Choroid plexus epithelial cell (primary cell): ENCODE measurements at regions not wholly inside any gene's neighbourhood (a gene's known extent, or its start where the extent isn't known, plus 50 kb on each side); places are given as distances from the start of the nearest gene placed in this dataset.

ENCODE experiments used
- DNase-seq: peaks from one replicate; pipeline ENCODE4 v3.0.0-alpha.2; 2010; ENCODE audit warnings: low read depth
- H3K4me3 ChIP-seq: 2 replicates; pipeline ENCODE4 v1.5.1; 2011; ENCODE audit warnings: low read depth, mild to moderate bottlenecking, control low read depth, low read length, moderate library complexity
- TF ChIP-seq, protein P1 (sequence below): conservative IDR thresholded peaks from 2 replicates; pipeline ENCODE4 v1.5.1; 2011; ENCODE audit warnings: low read depth, mild to moderate bottlenecking, control low read depth, inconsistent platforms, low read length, moderate library complexity

DNA sequence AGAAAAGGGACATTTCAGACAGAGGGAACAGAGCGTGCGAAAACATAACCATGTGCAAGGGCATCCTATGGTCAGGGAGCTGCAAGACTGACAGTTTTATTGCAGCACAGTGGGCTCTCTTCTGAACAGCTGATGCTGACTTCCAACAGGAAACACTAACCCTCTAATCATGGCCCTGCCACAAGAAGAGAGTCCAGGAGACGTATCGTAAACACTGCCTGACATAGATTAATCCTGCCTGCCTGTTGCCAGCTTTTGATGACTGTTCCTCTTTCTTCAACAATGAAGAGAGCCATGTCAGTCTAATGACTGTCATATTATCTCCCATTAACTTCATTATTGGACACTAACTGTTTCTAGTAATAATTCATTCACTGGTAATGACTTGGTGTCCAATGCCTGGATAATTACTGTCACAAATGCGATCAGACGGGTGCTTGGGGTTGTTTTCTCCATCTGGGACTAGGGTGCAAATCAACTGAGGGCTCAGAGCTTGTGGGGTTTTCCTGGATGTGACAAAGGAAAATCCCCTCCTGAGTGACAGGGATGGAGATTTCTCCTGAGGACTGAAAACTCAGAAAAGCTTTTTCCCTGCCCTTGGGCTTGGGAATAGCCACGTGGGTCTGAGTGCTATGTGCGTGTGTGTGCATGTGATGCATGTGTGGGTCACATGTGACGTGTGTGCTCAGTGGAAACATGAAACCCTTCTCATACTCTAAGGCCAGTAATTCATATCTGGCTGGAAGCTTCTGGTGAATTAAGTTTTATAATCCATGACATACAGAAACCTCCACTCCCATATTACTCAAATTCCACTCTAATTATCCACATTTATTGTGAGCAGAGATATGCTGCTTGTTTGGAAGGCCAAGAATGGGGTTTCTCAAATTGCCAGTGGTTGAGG lies 144.0 kb upstream of the PLXNA2 start:
- TF ChIP-seq, protein P1, sequence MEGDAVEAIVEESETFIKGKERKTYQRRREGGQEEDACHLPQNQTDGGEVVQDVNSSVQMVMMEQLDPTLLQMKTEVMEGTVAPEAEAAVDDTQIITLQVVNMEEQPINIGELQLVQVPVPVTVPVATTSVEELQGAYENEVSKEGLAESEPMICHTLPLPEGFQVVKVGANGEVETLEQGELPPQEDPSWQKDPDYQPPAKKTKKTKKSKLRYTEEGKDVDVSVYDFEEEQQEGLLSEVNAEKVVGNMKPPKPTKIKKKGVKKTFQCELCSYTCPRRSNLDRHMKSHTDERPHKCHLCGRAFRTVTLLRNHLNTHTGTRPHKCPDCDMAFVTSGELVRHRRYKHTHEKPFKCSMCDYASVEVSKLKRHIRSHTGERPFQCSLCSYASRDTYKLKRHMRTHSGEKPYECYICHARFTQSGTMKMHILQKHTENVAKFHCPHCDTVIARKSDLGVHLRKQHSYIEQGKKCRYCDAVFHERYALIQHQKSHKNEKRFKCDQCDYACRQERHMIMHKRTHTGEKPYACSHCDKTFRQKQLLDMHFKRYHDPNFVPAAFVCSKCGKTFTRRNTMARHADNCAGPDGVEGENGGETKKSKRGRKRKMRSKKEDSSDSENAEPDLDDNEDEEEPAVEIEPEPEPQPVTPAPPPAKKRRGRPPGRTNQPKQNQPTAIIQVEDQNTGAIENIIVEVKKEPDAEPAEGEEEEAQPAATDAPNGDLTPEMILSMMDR = no peak
- H3K4me3 ChIP-seq = no peak overlapping the region
- no peak for DNase-seq

GRCh38 chr1:208393416-208393815 lies 149.2 kb upstream of the PLXNA2 start:
- TF ChIP-seq, protein P1 = no peak
- H3K4me3 ChIP-seq = no peak overlapping the region
- no peak for DNase-seq

- DNase-seq = no peak
- H3K4me3 ChIP-seq = no peak overlapping the region
- TF ChIP-seq, protein P1 = no peak
These were observed 149.6 kb upstream of the PLXNA2 start for GRCh38 chr1:208393826-208394225.

DNA sequence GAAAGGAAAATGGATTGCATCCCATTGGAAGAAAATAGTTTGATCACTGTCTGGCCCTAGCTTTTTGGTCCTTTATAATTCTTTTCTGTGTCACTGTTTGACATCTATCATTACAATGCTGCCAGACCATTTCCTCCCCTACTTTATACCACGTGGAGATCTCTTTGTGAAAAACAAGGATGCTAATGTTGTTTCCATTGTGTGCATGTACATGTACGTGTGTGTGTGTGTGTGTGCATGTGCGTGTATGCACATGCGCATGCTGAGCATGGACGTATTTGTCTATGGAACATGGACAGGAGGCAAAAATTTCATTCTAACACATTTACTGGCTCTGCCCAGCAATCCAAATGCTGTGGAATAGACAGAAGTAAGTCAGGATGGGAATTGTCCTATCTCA lies 153.1 kb upstream of the PLXNA2 start:
- no peak overlapping the region for H3K4me3 ChIP-seq
- no peak for DNase-seq
- TF ChIP-seq, protein P1 = no peak

- TF ChIP-seq, protein P1 = no peak
- no peak overlapping the region for H3K4me3 ChIP-seq
- DNase-seq = no peak
These were observed 160.8 kb upstream of the PLXNA2 start for GRCh38 chr1:208405014-208405413.

DNA sequence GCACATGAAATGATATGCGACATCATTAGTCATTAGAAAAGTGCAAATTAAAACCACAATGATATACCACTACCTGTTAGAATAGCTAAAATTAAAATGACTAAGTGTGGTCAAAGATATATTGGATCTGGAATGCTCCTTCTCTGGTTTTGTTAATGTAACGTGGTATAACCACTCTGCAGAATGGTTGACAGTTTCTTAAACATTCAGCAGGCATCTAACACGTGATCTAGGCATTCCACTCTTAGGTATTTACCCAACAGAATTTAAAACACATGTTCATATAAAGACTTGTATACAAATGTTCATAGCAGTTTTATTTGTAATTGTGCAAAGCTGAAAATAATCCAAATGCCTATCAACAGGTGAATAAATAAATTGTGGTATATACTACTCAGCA lies 165.0 kb upstream of the PLXNA2 start:
- TF ChIP-seq, protein P1 = no peak
- DNase-seq = no peak
- H3K4me3 ChIP-seq = no peak overlapping the region

GRCh38 chr1:208410409-208410808 lies 166.2 kb upstream of the PLXNA2 start:
- H3K4me3 ChIP-seq = no peak overlapping the region
- TF ChIP-seq, protein P1 = no peak

More at GRCh38 chr1:208410409-208410808, 166.2 kb upstream of the PLXNA2 start:
- DNase-seq = no peak
